Stimulated activated CD4-positive, alpha-beta T cell treated with anti-CD3 and anti-CD28 coated beads, Interleukin-12 subunit alpha, Interleukin-12 subunit beta, amount 100 ng/mL, for 4 hours (primary cell): ENCODE measurements at regions not wholly inside any gene's neighbourhood (a gene's known extent, or its start where the extent isn't known, plus 50 kb on each side); places are given as distances from the start of the nearest gene placed in this dataset.
"Not testable (repeated sequence)": the region's sequence is repeated elsewhere in the genome, so short reads cannot be mapped to it uniquely, and the experiment has no call there.

ENCODE experiments used
- DNase-seq: peaks from one replicate; pipeline ENCODE4 v3.0.0-alpha.2; 2020

DNA sequence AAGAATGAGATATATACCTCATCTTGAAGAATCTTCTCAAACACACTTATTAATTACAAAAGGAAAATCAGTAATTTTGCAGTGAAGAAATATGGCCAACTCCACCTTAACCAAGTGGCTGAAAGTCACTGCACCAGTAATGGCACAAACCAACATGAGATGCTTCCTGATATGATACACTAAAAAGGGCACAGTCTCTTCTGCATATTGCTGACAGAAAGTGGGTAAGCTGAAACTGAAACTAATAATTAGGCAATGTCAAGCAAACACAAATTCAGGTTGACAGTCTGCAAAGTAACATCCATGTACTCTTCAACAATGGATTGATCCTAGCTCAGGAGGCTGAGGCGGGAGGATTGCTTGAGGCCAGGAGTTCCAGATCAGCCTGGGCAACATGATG lies 56.1 kb downstream of the ZNF22 start:
- not testable (repeated sequence) for DNase-seq

DNA sequence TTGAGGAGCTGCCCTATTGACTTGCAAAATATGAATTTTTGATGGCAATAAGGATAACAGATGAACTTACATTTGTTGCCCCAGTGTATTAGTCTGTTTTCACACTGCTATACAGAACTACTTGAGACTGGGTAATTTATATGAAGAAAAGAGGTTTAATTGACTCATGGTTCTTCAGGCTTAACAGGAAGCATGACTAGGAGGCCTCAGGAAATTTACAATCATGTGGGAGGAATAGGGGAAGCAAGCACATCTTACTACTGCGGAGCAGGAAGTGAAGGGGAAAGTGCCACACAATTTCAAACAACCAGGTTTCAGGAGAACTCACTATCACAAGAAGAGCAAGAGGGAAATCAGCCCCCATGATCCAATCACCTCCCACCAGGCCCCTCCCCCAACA lies 57.9 kb downstream of the ZNF22 start:
- DNase-seq: no peak

DNA sequence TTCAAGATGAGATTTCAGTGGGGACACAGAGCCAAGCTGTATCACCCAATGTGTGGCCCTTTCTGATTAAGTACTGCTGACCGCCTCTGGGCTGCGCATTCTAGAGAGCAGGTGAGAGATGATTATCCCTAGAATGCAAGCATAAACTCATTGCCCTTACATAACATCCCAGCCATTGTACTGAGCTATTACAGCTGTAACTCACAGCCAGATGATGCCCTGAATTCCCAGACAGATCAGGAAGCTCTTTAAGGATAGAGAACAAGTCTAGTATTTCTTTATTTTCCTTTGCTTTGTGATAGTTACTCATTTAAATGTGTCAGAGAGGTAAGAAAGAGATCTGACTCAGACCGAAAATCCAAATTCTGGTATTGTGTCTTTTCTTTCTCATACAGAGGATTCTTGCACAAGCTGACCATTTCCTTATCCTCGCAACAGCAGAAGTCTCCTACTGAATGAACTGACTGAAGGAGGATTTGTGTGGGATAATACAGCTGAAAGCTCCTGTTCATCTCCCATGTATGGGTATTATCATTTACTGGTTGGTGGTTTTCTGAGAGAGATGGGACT lies 58.4 kb downstream of the ZNF22 start:
- no peak for DNase-seq

DNA sequence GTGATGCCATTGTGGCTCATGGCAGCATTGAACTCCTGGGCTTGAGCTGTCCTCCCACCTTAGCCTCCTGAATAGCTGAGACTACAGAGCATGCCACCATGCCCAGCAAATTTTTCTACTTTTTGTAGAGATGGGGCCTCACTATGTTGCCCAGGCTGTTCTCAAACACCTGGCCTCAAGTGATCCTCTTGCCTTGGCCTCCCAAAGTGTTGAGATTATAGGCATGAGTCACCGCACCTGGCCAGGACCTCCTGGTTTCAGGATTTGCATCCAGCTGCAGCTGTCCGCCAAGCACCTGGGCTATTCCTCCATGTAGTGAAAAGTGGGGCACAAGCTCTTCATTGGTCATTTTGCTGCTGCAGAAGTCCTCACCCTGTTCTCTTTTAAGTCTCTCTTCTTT lies 58.9 kb downstream of the ZNF22 start:
- DNase-seq: no peak

DNA sequence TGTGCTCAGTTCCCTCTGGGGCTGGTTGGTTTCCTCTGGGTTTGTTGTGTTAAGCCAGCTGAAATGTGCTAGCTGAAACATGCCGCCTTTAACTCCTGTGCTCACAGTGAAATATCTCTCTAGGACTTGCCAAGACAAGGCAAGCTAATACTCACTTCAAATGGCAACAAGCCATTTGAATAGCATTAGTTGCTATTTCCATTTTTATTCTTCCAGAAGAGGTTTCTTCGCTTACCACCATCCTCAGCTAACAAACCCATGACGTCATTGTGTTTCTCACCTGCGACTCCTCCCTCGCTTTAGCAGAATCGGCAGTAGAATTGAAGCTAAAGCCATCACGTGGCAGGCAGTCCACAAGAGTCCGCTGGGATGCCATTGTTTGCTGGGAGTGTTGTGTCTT lies 61.3 kb downstream of the ZNF22 start:
- no peak for DNase-seq

DNA sequence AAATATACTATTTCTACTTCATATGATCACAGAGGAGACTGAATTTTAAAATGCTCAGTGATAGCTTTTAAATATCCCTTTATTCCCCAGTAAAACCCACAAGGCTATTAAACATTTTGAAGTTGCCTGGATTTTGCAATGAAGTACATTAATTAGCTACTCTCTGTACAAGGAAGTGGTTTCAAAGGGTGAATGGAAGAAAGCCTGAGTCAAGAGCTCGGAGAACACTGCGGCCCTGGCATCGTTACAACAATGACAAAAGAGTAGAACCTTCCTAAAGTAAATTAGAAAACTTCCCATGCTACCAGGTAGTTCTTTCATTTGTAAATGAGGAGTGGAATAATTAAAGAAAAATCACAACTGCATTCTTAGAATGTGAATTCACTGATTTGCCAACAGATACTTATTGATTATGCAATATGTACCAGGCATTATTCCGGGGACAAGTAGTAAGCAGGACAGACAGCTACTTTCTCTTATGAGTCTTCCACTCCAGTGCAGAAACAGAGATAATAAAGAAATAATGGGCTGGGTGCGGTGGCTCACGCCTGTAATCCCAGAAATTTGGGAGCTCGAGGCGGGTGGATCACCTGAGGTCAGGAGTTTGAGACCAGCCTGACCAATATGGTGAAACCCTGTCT lies 63.0 kb downstream of the ZNF22 start:
- DNase-seq: no peak

DNA sequence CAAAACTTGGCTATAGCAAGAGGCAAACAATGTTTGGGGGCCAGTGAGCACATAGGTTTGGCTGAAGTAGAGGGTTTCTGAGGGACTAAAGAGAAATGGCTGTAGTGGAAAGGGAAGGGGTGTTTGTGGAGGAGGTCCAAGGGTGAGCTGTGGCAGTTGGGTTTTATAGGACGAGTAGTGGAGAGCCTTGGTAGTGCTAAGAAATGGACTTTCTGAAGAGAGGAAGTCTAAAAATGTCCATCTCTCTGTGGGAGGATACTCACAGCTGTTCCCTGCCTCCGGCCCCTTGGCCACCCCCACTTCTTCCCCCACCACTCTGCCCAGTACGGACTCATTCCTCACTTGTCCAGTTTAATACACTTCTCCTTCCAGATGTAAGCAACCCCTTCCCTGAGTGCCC lies 64.3 kb downstream of the ZNF22 start:
- no peak for DNase-seq

DNA sequence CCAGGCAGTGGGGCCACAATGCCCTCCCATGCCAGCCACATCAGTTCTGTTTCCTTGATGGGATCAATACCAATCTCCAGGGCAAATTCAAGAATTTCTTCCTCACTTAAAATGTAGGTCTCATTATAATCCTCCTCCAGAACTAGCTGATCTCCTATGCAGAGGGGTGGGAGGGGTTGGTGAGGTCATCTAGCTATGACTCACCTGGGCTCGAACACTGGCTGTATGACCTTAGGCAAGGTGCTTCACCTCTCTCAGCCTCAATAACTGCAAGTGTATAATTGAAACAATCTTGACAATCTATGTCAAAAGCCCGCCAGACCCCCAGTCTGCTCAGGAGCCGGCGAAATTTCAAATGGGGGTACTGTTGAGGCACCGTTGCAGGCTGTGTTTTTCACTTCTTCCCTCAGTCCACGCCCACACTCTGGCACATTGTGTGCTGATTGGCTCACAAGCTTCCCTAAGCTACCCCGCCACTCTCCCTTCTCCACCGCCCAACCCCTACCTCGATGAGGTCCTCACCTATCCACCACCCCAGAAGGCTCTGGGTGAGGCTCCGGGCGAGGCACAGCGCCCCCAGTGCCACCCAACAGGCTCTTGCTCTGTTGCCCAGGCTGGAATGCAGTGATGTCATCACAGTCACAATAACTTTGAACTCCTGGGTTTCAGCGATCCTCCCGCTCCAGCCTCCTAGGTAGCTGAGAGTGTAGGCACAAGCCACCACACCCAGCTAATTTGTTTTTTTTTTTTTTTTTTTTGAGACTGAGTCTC lies 70.5 kb downstream of the ZNF22 start:
- DNase-seq: no peak

DNA sequence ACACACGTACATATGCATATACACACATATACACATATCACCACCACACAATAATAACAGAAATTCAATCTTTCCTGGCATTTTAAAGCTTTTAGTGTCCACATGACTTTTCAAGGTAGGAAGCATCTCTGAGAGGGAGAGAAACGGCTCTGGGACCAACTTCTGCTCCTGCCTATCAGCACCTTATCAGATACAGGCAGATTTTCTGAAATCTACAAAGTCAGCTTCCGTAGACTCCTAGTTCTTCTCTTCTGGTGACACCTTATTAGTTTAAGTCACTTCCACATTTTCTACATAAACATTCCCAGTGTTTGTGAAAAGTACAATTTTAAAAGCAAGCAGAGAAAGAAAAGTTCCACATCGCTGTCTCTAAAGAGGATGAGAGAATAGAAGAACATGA lies 74.5 kb downstream of the ZNF22 start:
- DNase-seq: no peak

DNA sequence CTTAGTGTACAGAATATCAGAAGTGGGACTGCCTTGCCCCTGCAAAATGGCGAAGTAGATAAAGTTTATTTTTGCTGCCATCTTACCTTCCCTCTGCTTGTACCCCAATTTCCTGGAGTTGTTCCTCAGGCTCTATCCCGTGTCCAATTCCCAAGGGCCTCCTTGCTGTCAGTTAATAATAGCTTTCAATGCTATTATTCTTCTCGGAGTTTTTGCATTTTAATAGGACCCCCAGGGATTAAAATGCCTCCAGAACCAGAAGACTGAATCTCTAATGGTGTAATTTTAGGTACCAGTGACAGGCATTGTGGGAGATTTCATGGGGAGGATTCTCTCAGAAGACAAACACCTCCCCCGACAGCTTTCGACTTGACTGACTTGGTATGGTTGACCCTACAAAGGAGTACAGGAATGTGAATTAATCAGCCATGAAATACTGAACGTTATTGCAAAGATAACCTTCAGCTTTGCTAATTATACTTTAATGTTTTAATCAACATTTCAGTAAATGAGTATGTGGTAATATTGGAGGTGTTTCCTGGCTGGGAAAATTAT lies 75.2 kb downstream of the ZNF22 start:
- no peak for DNase-seq

DNA sequence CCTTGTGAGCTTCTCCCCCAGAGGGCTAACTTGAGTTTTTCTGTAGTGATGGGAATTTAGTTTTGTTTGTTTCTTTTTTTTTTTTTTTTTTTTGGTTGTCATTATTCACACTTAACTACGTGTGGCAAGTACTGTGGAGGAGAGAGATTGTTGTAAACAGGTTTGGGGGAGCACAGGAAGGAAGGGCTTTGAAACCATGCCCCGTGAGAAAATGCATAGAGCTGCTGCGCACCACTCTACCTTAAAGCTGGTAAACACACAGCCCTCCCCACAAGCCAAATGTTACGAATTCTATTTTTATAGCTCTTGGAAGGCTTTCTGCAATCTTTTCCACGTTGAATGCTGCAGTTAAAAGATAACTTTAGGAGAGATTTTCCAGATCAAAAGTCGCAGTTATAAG lies 76.2 kb downstream of the ZNF22 start:
- DNase-seq: no peak

DNA sequence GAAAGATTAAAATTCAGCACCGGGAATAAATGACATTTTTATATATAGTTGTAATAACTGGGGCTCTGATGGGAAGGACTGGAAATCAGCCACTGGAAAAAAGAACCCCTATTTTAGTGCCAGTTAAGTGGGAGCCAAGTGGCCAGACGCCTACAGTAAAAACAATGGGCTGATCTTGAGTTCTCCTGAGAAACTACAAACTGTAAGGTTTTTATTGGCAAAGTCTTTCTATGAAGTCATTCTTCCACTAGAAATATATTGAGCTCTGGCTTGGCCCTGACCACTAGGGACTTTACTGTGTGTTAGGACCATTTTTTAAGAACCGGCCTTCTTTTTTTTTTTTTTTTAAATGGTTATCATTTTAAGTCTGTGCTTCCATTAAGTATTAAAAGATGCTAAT lies 79.6 kb downstream of the ZNF22 start:
- DNase-seq: no peak

DNA sequence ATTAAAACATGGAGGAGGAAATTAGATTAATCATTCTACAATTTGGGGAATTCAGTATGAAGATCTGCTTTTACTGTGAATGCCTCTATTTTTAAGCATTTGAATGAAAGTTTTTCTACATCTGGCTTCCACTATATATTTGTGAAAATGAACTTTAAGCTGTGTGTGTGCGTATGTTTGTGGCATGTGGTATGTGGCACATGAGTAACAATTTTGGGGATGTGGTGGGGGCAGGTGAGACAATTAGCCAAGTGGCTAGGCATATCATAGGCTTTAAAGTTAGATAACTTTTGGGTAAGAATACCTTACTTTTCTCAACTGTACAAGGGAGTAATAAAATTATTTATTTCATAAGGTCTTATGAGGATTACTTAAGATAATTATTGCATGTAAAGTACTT lies 81.5 kb downstream of the ZNF22 start:
- no peak for DNase-seq

DNA sequence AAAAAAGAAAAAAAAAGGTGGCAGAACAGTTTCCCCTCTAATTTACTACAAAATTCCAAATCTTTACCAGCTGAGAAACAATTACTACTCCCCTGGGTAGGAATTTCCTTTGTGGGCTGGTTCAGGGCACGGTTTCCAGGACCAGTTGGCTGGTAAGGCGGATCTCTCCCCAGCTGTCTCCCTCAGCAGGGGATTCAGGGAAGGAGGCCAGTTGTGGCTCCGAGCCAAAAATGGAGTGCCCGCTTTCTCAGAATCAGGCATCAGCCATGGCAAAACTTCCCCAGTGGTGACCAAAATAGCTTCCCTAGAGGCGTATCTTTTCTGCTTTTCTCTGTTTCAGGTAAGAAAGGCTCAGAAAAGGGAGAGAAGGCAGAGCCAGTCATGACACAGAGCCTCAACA lies 91.2 kb downstream of the ZNF22 start:
- DNase-seq: no peak

DNA sequence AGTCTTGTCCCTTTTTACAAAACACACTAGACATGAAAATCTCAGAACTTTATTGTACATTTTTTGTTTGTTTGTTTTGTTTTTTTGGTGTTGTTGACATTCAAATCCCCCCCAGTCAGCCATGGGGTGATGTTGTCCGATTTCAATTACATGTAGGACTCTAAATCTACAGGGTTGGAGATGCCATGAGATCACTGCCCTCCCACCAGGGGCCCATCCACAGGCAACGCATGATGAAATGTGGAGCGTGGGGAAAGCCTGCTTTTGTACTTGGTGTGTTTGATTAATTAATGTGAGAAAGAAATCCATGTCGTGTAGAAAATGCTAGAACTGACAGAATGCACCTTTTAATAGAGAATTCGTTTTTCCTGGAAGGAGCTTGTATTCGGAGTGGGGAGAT lies 93.2 kb downstream of the ZNF22 start:
- no peak for DNase-seq

DNA sequence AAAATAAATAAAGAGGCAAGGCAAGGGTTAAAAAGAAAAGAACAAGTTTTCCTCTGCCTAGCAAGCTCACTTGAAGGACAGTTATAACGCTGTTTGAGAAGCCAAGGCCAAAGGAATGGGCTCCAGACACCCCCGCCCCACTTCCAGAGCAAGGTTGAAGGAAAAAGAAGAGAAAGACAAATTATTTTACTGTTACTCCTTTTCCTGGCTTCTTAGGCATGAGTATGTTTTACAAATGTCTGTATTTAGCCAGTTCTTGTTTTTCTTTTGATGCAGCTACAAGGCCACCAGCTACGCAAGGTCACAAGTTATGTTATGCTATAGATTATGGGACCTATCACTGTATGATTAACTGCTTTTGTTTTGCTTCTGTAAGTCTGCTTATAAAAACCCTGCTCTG lies 94.6 kb downstream of the ZNF22 start:
- no peak for DNase-seq

DNA sequence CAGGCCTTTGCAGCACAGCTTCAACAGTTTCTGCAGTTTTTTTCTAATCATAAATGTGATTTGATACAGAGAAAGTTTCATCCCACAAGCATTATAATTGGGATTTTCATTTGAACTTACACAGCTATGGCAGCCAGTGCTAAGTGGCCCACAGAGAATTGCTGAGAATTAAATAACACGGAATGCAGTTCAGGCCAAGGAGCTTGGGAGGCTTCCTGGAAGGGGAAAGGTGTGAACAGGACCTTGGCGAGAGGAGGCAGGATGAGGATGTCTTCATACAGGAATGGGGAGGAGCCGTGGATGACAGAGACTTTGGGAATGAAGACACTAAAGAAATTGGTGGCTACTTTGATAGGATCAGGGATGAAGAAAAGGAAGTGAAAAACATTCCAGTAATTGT lies 95.3 kb downstream of the ZNF22 start:
- DNase-seq: no peak

DNA sequence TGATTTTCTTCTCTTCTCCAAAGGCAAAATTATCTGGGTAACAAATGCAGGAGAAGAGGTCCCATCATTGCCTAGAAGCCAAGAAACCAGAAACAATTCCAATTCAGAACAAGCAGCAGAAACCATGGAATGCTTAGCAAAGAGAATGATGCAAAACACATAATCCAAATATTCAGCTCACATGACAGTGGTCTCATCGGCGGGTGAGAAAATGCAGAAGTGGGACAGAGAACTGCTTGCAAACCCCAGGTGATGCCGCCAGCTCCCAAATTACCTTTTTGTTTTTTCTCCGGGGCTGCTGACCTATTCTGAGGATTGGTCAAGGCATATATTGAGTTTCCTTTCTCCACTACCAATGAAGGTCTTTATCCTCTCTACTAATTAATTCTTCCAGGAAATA lies 99.7 kb downstream of the ZNF22 start:
- no peak for DNase-seq

DNA sequence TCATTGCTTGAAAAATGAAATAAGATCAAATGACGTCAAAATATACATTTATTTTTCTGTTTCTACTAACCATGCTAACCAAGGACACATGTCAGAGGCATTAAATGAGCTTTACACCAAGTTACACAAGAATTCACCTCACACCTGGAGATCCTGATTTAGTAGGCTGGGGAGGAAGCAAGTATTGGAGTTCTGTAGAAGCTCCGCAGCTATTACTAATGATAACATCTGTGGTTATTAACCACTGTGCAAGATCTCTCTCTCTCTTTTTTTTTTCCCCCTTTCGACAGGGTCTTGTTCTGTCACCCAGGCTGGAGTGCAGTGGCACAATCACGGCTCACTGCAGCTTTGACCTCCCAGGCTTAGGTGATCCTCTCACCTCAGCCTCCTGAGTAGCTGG lies 104.0 kb downstream of the ZNF22 start:
- no peak for DNase-seq

DNA sequence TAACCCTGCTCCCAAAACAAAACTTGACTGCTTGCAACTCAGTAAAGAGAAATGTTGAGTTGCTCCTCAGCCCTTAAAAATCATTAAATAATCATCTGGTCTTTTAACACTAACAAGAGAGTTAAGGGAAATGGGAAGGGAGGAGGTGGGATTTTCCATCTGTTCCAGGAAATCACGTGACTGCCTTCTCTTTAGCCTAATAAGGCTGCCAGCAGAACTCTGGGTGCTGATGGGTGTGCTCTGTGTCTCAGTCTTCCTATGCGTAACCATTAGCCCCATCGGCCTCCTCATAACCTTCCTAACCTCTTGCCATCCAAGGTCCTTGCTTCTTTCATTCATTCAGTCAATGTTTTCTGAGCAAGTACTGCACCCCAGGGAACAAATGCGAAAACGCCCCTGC lies 104.6 kb downstream of the ZNF22 start:
- DNase-seq: not testable (repeated sequence)

DNA sequence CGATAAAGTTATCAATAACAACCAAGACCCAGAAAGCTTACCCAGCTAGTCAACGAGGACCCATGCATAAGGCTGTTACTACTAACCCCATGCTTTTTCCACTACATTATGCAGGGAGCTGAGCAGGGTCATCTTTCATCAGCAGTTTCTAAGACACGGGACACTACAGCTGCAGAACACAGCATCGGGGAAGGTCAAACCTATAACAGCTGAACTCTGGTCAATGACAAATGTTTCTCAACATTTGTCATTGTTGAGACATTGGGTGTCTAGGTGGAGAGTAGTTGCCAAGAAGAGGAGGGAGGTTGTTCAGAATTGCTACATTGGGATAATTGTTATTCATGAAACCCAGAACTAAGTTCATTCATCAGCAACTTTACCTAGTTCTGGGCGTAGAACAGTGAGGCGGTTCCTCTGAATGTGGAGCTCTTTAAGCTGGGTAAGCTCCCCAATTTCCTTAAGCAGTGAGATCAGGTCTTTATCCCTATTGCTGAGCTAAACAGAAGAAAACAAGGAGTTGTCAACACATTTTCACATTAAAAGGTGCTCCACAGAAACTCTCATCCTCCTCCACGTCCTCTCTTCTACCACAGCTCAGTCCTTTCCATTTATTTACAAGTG lies 105.6 kb downstream of the ZNF22 start:
- no peak for DNase-seq

DNA sequence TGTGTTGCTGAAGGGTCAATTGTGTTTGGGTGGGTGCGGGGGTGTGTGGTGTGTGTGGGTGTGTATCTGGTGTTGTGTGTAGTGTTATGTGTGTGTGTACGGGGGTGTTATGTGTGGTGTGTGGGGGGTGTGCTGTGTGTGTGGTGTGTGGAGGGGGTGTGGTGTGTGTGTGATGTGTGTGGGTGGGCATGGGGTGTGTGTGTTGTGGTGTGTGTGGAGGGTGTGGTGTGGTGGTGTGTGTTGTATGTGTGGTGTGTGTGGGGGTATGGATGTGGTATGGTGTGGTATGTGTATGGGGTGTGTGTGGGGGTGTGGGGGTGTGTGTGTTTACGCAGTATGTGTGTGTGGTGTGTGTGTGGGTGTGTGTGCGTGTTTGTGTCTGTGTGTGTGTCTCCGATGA lies 110.8 kb downstream of the ZNF22 start:
- DNase-seq: no peak

DNA sequence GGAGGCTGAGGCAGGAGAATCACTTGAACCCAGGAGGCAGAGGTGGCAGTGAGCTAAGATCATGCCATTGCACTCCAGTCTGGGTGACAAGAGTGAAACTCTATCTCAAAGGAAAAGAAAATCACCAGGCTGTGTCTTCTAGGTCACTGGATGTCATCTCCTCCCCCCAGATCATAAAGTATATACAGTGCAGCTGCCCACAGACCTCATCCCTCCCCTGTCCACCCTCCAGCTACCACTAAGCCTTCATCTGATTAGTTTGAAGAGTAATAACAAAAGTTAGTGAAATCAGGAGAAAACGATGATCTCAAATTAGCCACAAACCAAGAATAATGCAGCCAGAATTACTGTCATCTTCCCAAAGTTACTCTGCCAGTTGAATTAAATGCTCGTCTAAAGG lies 117.2 kb downstream of the ZNF22 start:
- DNase-seq: not testable (repeated sequence)

DNA sequence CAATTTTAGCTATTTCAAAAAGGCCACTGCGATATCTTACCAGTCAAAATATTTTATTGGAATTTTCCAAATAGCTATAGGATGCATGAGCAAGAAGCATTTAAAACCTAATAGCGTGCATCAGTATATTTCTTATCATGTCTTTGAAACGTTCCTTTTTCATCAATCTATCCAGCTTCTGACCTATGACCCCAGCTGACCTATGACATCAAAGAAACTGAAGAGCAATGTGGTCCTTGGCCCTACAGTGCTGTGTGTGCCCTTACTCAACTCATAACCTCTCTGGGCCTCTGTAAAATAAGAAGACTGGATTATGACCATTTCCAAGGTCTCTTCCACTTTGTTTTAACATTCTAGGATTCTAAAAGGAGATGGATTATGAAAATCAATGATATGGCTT lies 118.2 kb downstream of the ZNF22 start:
- DNase-seq: no peak
